H9 (cell line): ENCODE measurements at regions not wholly inside any gene's neighbourhood (a gene's known extent, or its start where the extent isn't known, plus 50 kb on each side); places are given as distances from the start of the nearest gene placed in this dataset.

ENCODE experiments used
- DNase-seq: peaks from one replicate; pipeline ENCODE4 v3.0.0-alpha.2; 2017
- H2AFZ ChIP-seq: one replicate; pipeline ENCODE4 v1.6.1; 2013; ENCODE audit warnings: mild to moderate bottlenecking, low read length, control low read depth, moderate library complexity
- H2AK5ac ChIP-seq: 2 replicates; pipeline ENCODE4 v1.6.1; 2013; ENCODE audit warnings: low read length, control low read depth, mixed read lengths; ENCODE audit not compliant: insufficient read length
- H2BK120ac ChIP-seq: one replicate; pipeline ENCODE4 v1.6.1; 2013; ENCODE audit warnings: low read depth, mild to moderate bottlenecking, low read length, control low read depth, inconsistent platforms; ENCODE audit not compliant: poor library complexity, severe bottlenecking
- H2BK12ac ChIP-seq: 2 replicates; pipeline ENCODE4 v1.6.1; 2013; ENCODE audit warnings: low read length, control low read depth, mixed read lengths, low read depth; ENCODE audit not compliant: insufficient read length
- H2BK15ac ChIP-seq: 2 replicates; pipeline ENCODE4 v1.6.1; 2013; ENCODE audit warnings: low read depth, low read length, control low read depth
- H2BK20ac ChIP-seq: one replicate; pipeline ENCODE4 v1.6.1; 2013; ENCODE audit warnings: low read depth, mild to moderate bottlenecking, low read length, control low read depth, inconsistent platforms; ENCODE audit not compliant: poor library complexity, severe bottlenecking
- H2BK5ac ChIP-seq: 2 replicates; pipeline ENCODE4 v1.6.1; 2013; ENCODE audit warnings: low read length, control low read depth, mixed read lengths; ENCODE audit not compliant: insufficient read length
- H3K14ac ChIP-seq: 2 replicates; pipeline ENCODE4 v1.6.1; 2013; ENCODE audit warnings: low read length, control low read depth; ENCODE audit not compliant: insufficient read depth
- H3K18ac ChIP-seq: 2 replicates; pipeline ENCODE4 v1.6.1; 2013; ENCODE audit warnings: low read depth, mild to moderate bottlenecking, mixed read lengths, low read length, control low read depth; ENCODE audit not compliant: insufficient read length
- H3K23ac ChIP-seq: 2 replicates; pipeline ENCODE4 v1.6.1; 2013; ENCODE audit warnings: low read length, control low read depth, mixed read lengths, low read depth; ENCODE audit not compliant: insufficient read length
- H3K23me2 ChIP-seq: 2 replicates; pipeline ENCODE4 v1.6.1; 2013; ENCODE audit warnings: low read depth, mild to moderate bottlenecking, mixed read lengths, low read length, control low read depth; ENCODE audit not compliant: insufficient read length, poor library complexity, severe bottlenecking
- H3K27ac ChIP-seq: 2 replicates; pipeline ENCODE4 v1.5.1; 2013; ENCODE audit warnings: low read length, control low read depth, mixed read lengths, low read depth; ENCODE audit not compliant: insufficient read length
- H3K27me3 ChIP-seq: 2 replicates; pipeline ENCODE4 v1.6.1; 2013; ENCODE audit warnings: low read length, control low read depth, inconsistent platforms; ENCODE audit not compliant: insufficient read depth
- H3K4ac ChIP-seq: 2 replicates; pipeline ENCODE4 v1.6.1; 2013; ENCODE audit warnings: low read depth, mild to moderate bottlenecking, control low read depth, inconsistent platforms, low read length, moderate library complexity
- H3K4me1 ChIP-seq: 2 replicates; pipeline ENCODE4 v1.6.1; 2013; ENCODE audit warnings: low read length, control low read depth, inconsistent platforms; ENCODE audit not compliant: insufficient read depth
- H3K4me2 ChIP-seq: 2 replicates; pipeline ENCODE4 v1.6.1; 2013; ENCODE audit warnings: low read length, control low read depth, mixed read lengths; ENCODE audit not compliant: insufficient read length, insufficient read depth
- H3K56ac ChIP-seq: 2 replicates; pipeline ENCODE4 v1.6.1; 2013; ENCODE audit warnings: low read depth, mild to moderate bottlenecking, mixed read lengths, low read length, control low read depth; ENCODE audit not compliant: insufficient read length
- H3K79me1 ChIP-seq: 2 replicates; pipeline ENCODE4 v1.6.1; 2013; ENCODE audit warnings: low read depth, mild to moderate bottlenecking, moderate library complexity, low read length, control low read depth, inconsistent platforms; ENCODE audit not compliant: insufficient read depth, poor library complexity, severe bottlenecking
- H3K79me2 ChIP-seq: 2 replicates; pipeline ENCODE4 v1.6.1; 2013; ENCODE audit warnings: low read length, control low read depth, inconsistent platforms; ENCODE audit not compliant: insufficient read depth
- H3K9ac ChIP-seq: 2 replicates; pipeline ENCODE4 v1.6.1; 2013; ENCODE audit warnings: low read length, control low read depth, mixed read lengths; ENCODE audit not compliant: insufficient read length; ENCODE audit errors: extremely low read depth
- H3K9me3 ChIP-seq: one replicate; pipeline ENCODE4 v1.6.1; 2013; ENCODE audit warnings: low read depth, low read length, inconsistent platforms; ENCODE audit not compliant: control insufficient read depth
- H3T11ph ChIP-seq: one replicate; pipeline ENCODE4 v1.6.1; 2013; ENCODE audit warnings: mild to moderate bottlenecking, low read length, control low read depth, inconsistent platforms
- H4K20me1 ChIP-seq: one replicate; pipeline ENCODE4 v1.6.1; 2013; ENCODE audit not compliant: control insufficient read depth, insufficient read length, insufficient read depth
- H4K5ac ChIP-seq: 2 replicates; pipeline ENCODE4 v1.6.1; 2013; ENCODE audit warnings: low read depth, mild to moderate bottlenecking, mixed read lengths, low read length, control low read depth; ENCODE audit not compliant: insufficient read length
- H4K8ac ChIP-seq: replicated peaks from 2 replicates; pipeline ENCODE4 v1.6.1; 2013; ENCODE audit warnings: low read length, control low read depth, mixed read lengths, low read depth; ENCODE audit not compliant: insufficient read length
- H4K91ac ChIP-seq: 2 replicates; pipeline ENCODE4 v1.6.1; 2013; ENCODE audit warnings: low read depth, mild to moderate bottlenecking, moderate library complexity, mixed read lengths, low read length, control low read depth; ENCODE audit not compliant: insufficient read length
- H3K27ac Mint-ChIP-seq, 3 experiments: 2 replicates in 2 of 3; 3 replicates in 1 of 3; pipeline ENCODE4 v1.8.0; 2020 to 2021; ENCODE audit warnings: mixed read lengths in 3 of 3, mild to moderate bottlenecking in 1 of 3, moderate library complexity in 1 of 3
- H3K27me3 Mint-ChIP-seq: 2 replicates; pipeline ENCODE4 v1.8.0; 2021; ENCODE audit warnings: low read depth, mild to moderate bottlenecking, moderate library complexity, mixed read lengths
- H3K36me3 Mint-ChIP-seq, 3 experiments: 2 replicates in 2 of 3; 3 replicates in 1 of 3; pipeline ENCODE4 v1.8.0; 2020 to 2021; ENCODE audit warnings: low read depth in 3 of 3, mixed read lengths in 3 of 3; ENCODE audit not compliant: insufficient read depth in 1 of 3
- H3K4me1 Mint-ChIP-seq, 2 experiments: 2 replicates each; pipeline ENCODE4 v1.8.0; 2020; ENCODE audit warnings: mixed read lengths in 2 of 2
- H3K4me3 Mint-ChIP-seq, 2 experiments: 2 replicates in 1 of 2; 3 replicates in 1 of 2; pipeline ENCODE4 v1.8.0; 2020 to 2021; ENCODE audit warnings: mild to moderate bottlenecking in 2 of 2, mixed read lengths in 2 of 2, moderate library complexity in 1 of 2
- H3K9me3 Mint-ChIP-seq, 2 experiments: 2 replicates in 1 of 2; 3 replicates in 1 of 2; pipeline ENCODE4 v1.8.0; 2020; ENCODE audit warnings: mild to moderate bottlenecking in 2 of 2, mixed read lengths in 2 of 2, moderate library complexity in 1 of 2
- CTCF ChIP-seq: fragments of 200-600 bp; sonication (generic); conservative IDR thresholded peaks from 3 replicates; pipeline ENCODE4 v1.8.0; 2021; ENCODE audit warnings: antibody characterized with exemption, mild to moderate bottlenecking
- WGBS: extraction: QIAGEN DNeasy Blood & Tissue Kit; methylation state at CpG from one replicate; pipeline ENCODE4 v1.1.7; 2013; ENCODE audit warnings: missing lambda C conversion rate, low lambda C conversion rate, mixed read lengths; ENCODE audit not compliant: insufficient read length; ENCODE audit errors: extremely low coverage; 5-methylcytosine and 5-hydroxymethylcytosine counted together

DNA sequence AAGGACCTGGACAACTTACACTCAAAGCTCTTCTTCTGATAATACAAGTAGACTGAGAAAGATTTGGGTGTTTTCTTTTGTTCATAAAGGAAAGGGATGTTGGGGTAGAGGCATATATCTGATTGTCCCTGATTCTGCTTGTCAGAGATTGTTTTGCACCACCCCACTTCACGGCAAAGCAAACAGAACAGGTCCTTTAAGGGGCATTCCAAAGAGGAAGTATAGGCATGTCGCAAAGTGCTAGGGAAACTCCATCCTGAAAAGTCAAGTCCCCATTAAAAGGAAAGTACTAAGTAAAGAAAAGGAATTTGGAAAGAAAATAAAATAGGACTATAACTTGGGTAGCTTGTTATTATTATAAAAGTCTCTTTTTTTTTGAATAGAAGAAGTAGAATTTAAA, 233.0 kb downstream of the DNAJB9 start:
- H3K18ac ChIP-seq: no peak overlapping the region
- no peak overlapping the region for H4K5ac ChIP-seq
- H4K8ac ChIP-seq: no peak overlapping the region
- no peaks in the 10 kb centered on the region for H3K36me3 Mint-ChIP-seq
- no peak overlapping the region for H2BK15ac ChIP-seq
- H4K91ac ChIP-seq: no peak overlapping the region
- no peak overlapping the region for H2BK12ac ChIP-seq
- H3K9ac ChIP-seq: no peak overlapping the region
- H3K4me2 ChIP-seq: no peak overlapping the region
- H3K79me2 ChIP-seq: no peaks in the 10 kb centered on the region
- no peak overlapping the region for H3K23ac ChIP-seq
- H2BK120ac ChIP-seq: no peak overlapping the region
- H3K9me3 Mint-ChIP-seq: no peaks in the 10 kb centered on the region
- TF ChIP-seq CTCF: no peak
- no peaks in the 10 kb centered on the region for H3K27me3 ChIP-seq
- H4K20me1 ChIP-seq: no peaks in the 10 kb centered on the region
- no peaks in the 10 kb centered on the region for H3K23me2 ChIP-seq
- H3K4ac ChIP-seq: no peak overlapping the region
- H2AFZ ChIP-seq: no peak overlapping the region
- no peaks in the 10 kb centered on the region for H3K27me3 Mint-ChIP-seq
- WGBS: no CpG with 5 or more reads among the region's 2 CpGs
- H3K9me3 ChIP-seq: no peaks in the 10 kb centered on the region
- no peak overlapping the region for H3K14ac ChIP-seq
- no peak overlapping the region for H3K27ac ChIP-seq
- no peak overlapping the region for H2BK5ac ChIP-seq
- H2AK5ac ChIP-seq: no peak overlapping the region
- H3K56ac ChIP-seq: no peak overlapping the region
- no peaks in the 10 kb centered on the region for H3K4me1 Mint-ChIP-seq
- no peak for DNase-seq
- no peaks in the 10 kb centered on the region for H3K4me1 ChIP-seq
- no peak overlapping the region for H3T11ph ChIP-seq
- no peaks in the 10 kb centered on the region for H3K79me1 ChIP-seq
- no peak overlapping the region for H2BK20ac ChIP-seq
- no peak overlapping the region for H3K4me3 Mint-ChIP-seq
- H3K27ac Mint-ChIP-seq: no peak overlapping the region
